MCF 10A (cell line): ENCODE measurements at regions not wholly inside any gene's neighbourhood (a gene's known extent, or its start where the extent isn't known, plus 50 kb on each side); places are given as distances from the start of the nearest gene placed in this dataset.
A peak's percentile ranks its signal among the peaks of the same experiment; 100 is the strongest.

ENCODE experiments used
- BruUV-seq: library from RNA; stranded (reverse); fragments of 400-500 nt; replicated peaks from 2 replicates; lab custom pipeline; 2021; lab: Mats Ljungman, UMichigan
- CTCF ChIA-PET: fragments of 300-600 bp; sonication (Branson Sonifier 250); formaldehyde crosslinking; extraction: SDS; loops from one replicate; lab custom pipeline; 2021; ENCODE audit warnings: antibody characterized with exemption, inconsistent platforms; lab: Yijun Ruan, JAX
- POLR2A ChIA-PET: fragments of 300-600, 350-650 bp; sonication (Branson Sonifier 250); formaldehyde crosslinking; extraction: SDS; loops from one replicate; lab custom pipeline; 2020; ENCODE audit warnings: antibody characterized with exemption, inconsistent platforms; lab: Yijun Ruan, JAX
- DNase-seq: peaks from one replicate; pipeline ENCODE4 v3.0.0-alpha.2; 2018; ENCODE audit not compliant: unreplicated experiment
- H3K27ac Mint-ChIP-seq: one replicate; pipeline ENCODE4 v1.8.0; 2022; ENCODE audit warnings: mild to moderate bottlenecking, low read depth, mixed read lengths; ENCODE audit not compliant: unreplicated experiment
- H3K27me3 Mint-ChIP-seq: one replicate; pipeline ENCODE4 v1.8.0; 2022; ENCODE audit warnings: mixed read lengths; ENCODE audit not compliant: insufficient read depth, unreplicated experiment
- H3K36me3 Mint-ChIP-seq: one replicate; pipeline ENCODE4 v1.8.0; 2022; ENCODE audit warnings: mild to moderate bottlenecking, moderate library complexity, mixed read lengths; ENCODE audit not compliant: insufficient read depth, unreplicated experiment
- H3K4me1 Mint-ChIP-seq: one replicate; pipeline ENCODE4 v1.8.0; 2022; ENCODE audit warnings: mixed read lengths; ENCODE audit not compliant: insufficient read depth, unreplicated experiment
- H3K4me3 Mint-ChIP-seq: one replicate; pipeline ENCODE4 v1.8.0; 2022; ENCODE audit warnings: mild to moderate bottlenecking, moderate library complexity, mixed read lengths; ENCODE audit not compliant: unreplicated experiment
- H3K9me3 Mint-ChIP-seq: one replicate; pipeline ENCODE4 v1.8.0; 2022; ENCODE audit warnings: mixed read lengths; ENCODE audit not compliant: unreplicated experiment
- intact Hi-C: fragments of 100-400 bp; cut with micrococcal nuclease; formaldehyde crosslinking; loops from 2 replicates; pipeline ENCODE4 v1.14.1; 2022
- TF ChIP-seq, protein P1 (sequence below): fragments of 200-600 bp; IDR thresholded peaks from one replicate; pipeline ENCODE4 v1.8.0; 2022; ENCODE audit warnings: antibody characterized with exemption, mild to moderate bottlenecking; ENCODE audit not compliant: unreplicated experiment

DNA sequence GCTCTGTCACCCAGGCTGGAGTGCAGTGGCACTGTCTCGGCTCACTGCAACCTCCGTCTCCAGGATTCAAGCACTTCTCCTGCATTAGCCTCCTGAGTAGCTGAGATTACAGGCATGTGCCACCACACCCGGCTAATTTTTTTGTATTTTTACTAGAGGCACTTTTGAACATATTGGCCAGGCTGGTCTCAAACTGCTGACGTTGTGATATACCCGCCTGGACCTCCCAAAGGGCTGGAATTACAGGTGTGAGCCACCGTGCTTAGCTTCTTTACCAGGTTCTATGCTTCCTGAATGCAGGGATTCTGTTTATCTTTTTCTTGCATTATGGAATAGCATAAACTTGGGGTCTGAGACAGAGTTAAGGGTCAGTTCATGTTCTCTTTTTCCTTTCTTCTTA, 317.9 kb upstream of the RBFOX1 start:
- Mint-ChIP-seq H3K27me3 (no peaks in the 10 kb centered on the region), H3K27ac (no peak overlapping the region), H3K9me3 (peaks cover 35% of the 10 kb centered on the region), H3K36me3 (no peaks in the 10 kb centered on the region), H3K4me1 (no peaks in the 10 kb centered on the region), H3K4me3 (no peak overlapping the region)
- POLR2A ChIA-PET: no interaction called here
- intact Hi-C loops: no loop called here
- CTCF ChIA-PET: no interaction called here
- TF ChIP-seq, protein P1, sequence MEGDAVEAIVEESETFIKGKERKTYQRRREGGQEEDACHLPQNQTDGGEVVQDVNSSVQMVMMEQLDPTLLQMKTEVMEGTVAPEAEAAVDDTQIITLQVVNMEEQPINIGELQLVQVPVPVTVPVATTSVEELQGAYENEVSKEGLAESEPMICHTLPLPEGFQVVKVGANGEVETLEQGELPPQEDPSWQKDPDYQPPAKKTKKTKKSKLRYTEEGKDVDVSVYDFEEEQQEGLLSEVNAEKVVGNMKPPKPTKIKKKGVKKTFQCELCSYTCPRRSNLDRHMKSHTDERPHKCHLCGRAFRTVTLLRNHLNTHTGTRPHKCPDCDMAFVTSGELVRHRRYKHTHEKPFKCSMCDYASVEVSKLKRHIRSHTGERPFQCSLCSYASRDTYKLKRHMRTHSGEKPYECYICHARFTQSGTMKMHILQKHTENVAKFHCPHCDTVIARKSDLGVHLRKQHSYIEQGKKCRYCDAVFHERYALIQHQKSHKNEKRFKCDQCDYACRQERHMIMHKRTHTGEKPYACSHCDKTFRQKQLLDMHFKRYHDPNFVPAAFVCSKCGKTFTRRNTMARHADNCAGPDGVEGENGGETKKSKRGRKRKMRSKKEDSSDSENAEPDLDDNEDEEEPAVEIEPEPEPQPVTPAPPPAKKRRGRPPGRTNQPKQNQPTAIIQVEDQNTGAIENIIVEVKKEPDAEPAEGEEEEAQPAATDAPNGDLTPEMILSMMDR: no peak
- BruUV-seq: no TSS peak
- no peak for DNase-seq

DNA sequence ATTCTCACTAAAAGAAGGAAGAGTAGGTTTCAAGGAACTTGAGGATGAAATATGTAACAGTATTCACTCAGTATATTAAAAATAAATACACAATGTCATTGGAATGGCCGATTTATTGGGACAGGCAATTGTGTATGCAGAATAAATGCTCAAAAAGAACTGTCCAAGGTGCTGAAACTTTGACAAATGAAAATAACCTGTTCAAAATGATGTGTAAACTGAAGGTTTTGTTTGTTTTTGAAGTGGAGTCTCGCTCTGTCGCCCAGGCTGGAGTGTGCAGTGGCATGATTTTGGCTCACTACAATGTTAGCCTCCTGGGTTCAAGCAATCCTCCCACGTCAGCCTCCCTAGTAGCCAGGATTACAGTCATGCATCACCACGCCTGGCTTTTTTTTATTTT, 318.7 kb upstream of the RBFOX1 start:
- ChIA-PET CTCF (no interaction called here), POLR2A (no interaction called here)
- Mint-ChIP-seq H3K27ac (no peak overlapping the region), H3K27me3 (no peaks in the 10 kb centered on the region), H3K9me3 (peaks cover 34% of the 10 kb centered on the region), H3K4me1 (no peaks in the 10 kb centered on the region), H3K36me3 (no peaks in the 10 kb centered on the region), H3K4me3 (no peak overlapping the region)
- TF ChIP-seq, protein P1: no peak
- no TSS peak for BruUV-seq
- peak; percentile 16 for DNase-seq
- intact Hi-C loops: no loop called here

DNA sequence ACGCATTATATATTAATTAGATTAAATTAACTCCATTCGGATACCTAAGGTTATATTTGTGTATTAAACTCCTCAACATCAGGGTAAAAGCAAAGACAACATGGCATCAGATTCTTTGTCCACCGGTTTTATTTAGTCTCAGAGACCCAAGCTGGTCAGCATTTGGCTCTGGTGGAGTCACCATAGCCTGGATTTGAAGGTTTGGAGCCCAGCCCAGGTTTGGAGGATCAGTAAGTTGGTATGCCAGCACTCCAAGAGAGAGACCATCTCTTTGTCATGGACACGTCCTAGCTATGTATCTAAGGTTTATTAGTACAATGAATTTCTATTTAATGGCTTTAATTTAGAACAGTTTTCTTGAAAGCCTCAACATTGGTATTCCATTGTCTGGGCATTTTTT, 328.4 kb upstream of the RBFOX1 start:
- intact Hi-C loops: no loop called here
- DNase-seq: no peak
- Mint-ChIP-seq H3K4me1 (no peaks in the 10 kb centered on the region), H3K4me3 (no peak overlapping the region), H3K9me3 (peaks cover 26% of the 10 kb centered on the region), H3K27me3 (no peaks in the 10 kb centered on the region), H3K27ac (no peak overlapping the region), H3K36me3 (no peaks in the 10 kb centered on the region)
- POLR2A ChIA-PET: no interaction called here
- TF ChIP-seq, protein P1: no peak
- no TSS peak for BruUV-seq
- CTCF ChIA-PET: no interaction called here

DNA sequence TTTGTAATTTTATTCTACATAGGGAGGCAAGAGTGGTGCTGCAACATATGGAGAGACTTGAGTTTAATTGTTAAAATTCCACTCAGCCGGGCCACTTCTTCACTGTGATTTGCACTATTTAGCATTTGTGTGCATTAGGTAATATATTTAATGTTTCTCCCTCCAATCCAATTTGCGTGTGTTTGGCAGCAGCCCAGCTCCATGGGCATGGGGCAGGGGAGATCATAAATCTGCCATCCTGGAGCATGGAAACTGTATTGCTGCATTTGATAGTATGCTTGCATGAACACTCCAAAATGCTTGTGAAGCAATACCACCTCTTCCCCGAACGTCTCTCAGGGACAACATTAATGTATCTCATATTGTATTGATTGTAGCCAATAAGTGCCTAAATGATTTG, 339.1 kb upstream of the RBFOX1 start:
- CTCF ChIA-PET: no interaction called here
- TF ChIP-seq, protein P1: no peak
- Mint-ChIP-seq H3K36me3 (peaks cover 6% of the 10 kb centered on the region), H3K4me1 (no peaks in the 10 kb centered on the region), H3K27ac (no peak overlapping the region), H3K4me3 (no peak overlapping the region), H3K27me3 (no peaks in the 10 kb centered on the region), H3K9me3 (peaks cover 27% of the 10 kb centered on the region)
- POLR2A ChIA-PET: no interaction called here
- DNase-seq: no peak
- intact Hi-C loops: no loop called here
- no TSS peak for BruUV-seq
